Breast epithelium (tissue), 3 donors: ENCODE measurements at regions not wholly inside any gene's neighbourhood (a gene's known extent, or its start where the extent isn't known, plus 50 kb on each side); places are given as distances from the start of the nearest gene placed in this dataset.

Source experiments
- CTCF ChIP-seq, 3 donors: fragments of 450-650 bp; IDR thresholded peaks; one replicate each; pipeline ENCODE4 v1.5.1; 2016 to 2017; ENCODE audit warnings: antibody characterized with exemption in 3 of 3, mild to moderate bottlenecking in 3 of 3, moderate library complexity in 3 of 3
- POLR2A ChIP-seq: fragments of 450-650 bp; IDR thresholded peaks from one replicate; pipeline ENCODE4 v1.6.1; 2016; ENCODE audit warnings: antibody characterized with exemption, mild to moderate bottlenecking, moderate library complexity

DNA sequence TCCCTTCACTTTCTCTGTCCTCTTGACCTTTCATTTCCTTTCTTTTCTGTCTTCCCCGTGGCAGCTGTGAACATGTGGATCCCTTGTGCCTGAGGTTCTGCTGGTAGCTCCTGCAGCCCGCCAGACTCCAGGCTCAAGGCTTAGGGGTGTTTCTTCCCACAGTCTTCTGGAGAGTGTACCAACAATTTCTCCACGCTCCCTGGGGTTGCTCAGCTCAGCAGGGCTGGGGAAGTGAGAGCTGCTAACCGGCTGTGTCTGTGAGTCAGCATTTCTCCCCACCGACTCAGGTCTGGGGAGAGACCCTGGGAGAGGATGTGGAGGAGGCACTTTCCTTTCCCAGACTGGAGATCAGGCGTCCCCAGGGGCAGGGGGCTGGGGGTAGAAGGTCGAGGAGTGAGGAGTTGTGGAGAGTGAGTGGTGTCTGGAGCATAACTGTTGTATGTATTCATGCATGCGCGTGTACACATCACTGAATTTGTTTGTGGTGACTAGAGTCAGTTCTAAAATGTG, 193.6 kb downstream of the KCNRG start:
- TF ChIP-seq CTCF (IDR thresholded peaks at IDR 0.05) (no peak), POLR2A (no peak)
